ENCODE measurements at regions not wholly inside any gene's neighbourhood (a gene's known extent, or its start where the extent isn't known, plus 50 kb on each side); places are given as distances from the start of the nearest gene placed in this dataset.

DNA sequence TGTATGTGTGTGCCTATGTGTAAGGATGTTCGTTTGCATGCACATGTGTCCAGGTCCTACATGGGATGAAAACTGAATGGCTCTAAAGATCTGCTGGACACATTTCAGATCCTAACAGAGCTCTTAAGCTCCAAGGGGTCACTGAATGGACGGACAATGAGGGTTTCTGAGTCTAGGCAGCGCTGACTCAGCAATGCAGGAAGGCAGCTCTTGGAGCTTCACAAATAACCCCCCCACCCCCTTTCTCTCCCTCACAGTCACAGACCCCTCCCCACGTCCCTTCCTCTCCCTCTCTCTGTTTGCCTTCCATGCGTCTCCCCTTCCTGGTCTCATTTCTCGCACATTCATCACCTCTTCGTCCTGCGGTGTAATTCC is 369.8 kb downstream of the PREX1 start:
- ChIA-PET POLR2A (ENCODE audit: partially characterized antibody) (no interaction called here), CTCF (ENCODE audit: partially characterized antibody) (no interaction called here)
- Mint-ChIP-seq H3K27me3 (peaks cover 10 to 23% of the 10 kb centered on the region in 2 donors), H3K4me3 (no peak overlapping the region), H3K27ac (no peak overlapping the region), H3K9me3 (peaks cover 0 to 2% (median 0%) of the 10 kb centered on the region in 8 donors), H3K4me1 (no peaks in the 10 kb centered on the region), H3K36me3 (no peaks in the 10 kb centered on the region)
- intact Hi-C loops (cut with micrococcal nuclease) = no loop called here
- no peak overlapping the region for H3K27ac ChIP-seq (ENCODE audit: low read depth, low read length)
- DNase-seq = no peak
- no peaks in the 10 kb centered on the region for H3K27me3 ChIP-seq (ENCODE audit: insufficient read depth, low read length)
- no peak overlapping the region for H3K4me3 ChIP-seq (ENCODE audit: low read length in 2 of 2)
- H3K36me3 ChIP-seq (ENCODE audit: insufficient read depth, low read length) = no peaks in the 10 kb centered on the region
- no peaks in the 10 kb centered on the region for H3K9me3 ChIP-seq (ENCODE audit: control insufficient read depth in 1 of 2, low read length in 2 of 2)
- no peaks in the 10 kb centered on the region for H3K4me1 ChIP-seq (ENCODE audit: insufficient read depth, low read length)

DNA sequence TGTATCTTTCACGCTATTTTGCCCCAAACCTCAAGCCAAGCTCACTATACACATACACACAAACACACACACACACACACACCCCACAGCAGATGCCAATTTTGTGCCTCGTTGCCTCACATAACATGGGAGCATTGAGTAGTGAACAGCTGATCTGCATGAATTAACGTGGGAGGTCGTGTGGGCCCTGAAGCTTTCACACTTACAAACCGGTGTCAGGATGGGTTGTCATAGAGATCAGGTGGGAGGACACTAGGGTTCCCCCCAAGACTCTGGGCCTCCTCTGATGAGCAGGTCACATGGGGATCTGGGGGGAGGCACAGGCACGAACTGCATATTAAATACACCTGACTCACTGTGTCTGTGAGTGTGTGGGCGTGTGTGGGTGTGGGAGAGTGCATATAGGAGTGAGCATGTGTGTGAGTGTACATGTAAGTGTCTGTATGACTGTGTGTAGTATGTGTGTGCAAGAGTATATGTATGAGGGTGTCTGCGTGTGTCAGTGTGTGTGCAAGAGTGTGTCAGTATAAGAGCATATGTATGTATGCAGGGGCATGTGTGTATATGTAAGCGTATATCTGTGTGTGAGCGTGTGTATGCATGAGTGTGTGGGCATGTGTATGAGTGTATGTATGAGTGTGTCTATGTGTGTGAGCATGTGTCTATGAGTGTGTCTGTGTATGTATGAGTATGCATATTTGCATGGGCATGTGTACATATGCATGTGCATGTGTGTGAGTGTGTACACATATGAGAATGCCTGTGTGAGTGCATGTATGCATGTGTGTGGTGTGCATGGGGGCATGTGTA is 370.4 kb downstream of the PREX1 start:
- DNase-seq = no peak
- H3K27me3 Mint-ChIP-seq = peaks cover 7 to 19% of the 10 kb centered on the region in 2 donors

DNA sequence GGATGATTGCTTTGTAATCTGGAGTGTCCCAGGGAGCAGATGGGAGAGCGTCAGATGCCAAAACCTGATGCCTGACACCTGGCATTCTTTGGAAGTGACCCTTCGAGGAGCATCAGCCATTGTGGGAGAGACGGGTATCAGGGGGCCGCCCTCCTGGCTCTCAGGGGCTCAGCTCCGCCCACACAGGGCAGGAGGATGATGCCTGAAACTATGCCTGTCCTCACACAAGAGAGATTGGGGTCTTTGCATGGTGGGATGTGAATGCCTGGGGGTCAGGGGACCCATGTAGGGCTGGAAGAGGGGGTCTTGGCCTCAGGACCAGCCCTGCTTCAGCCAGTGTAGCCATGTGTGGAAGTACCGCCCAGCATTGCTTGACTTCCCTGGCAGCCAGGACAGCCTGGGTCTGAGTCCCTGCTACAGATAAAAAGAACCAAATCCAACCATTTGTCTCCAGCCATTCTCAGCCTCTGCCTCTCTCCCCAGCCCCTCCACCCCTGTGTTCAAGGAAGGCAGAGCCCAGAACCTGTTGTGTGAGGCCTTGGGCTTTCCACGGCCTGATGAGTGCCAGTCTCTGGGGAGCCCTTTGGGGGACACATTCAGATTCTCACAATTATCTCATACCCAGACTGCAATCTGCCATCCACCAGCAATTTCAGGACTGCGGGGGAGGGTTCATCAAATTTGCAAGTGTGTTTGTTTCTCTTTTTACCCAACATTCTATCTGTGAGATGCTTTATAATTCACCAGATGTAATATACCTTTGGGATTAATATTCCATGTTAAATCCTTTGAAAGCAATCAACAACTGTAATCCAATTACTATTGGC is 371.2 kb downstream of the PREX1 start:
- no peak overlapping the region for H3K27ac Mint-ChIP-seq
- no peaks in the 10 kb centered on the region for H3K4me1 Mint-ChIP-seq
- peaks cover 7 to 20% of the 10 kb centered on the region in 2 donors for H3K27me3 Mint-ChIP-seq
- Histone ChIP-seq H3K9me3 (ENCODE audit: control insufficient read depth in 1 of 2, low read length in 2 of 2) (no peaks in the 10 kb centered on the region), H3K27ac (ENCODE audit: low read depth, low read length) (no peak overlapping the region), H3K27me3 (ENCODE audit: insufficient read depth, low read length) (no peaks in the 10 kb centered on the region), H3K4me3 (ENCODE audit: low read length in 2 of 2) (no peak overlapping the region), H3K4me1 (ENCODE audit: insufficient read depth, low read length) (no peaks in the 10 kb centered on the region), H3K36me3 (ENCODE audit: insufficient read depth, low read length) (no peaks in the 10 kb centered on the region)
- no peak for DNase-seq
- H3K9me3 Mint-ChIP-seq = peaks cover 0 to 3% (median 0%) of the 10 kb centered on the region in 8 donors
- CTCF ChIA-PET (ENCODE audit: partially characterized antibody) = no interaction called here
- H3K4me3 Mint-ChIP-seq = no peak overlapping the region
- POLR2A ChIA-PET (ENCODE audit: partially characterized antibody) = no interaction called here
- intact Hi-C loops (cut with micrococcal nuclease) = no loop called here
- no peaks in the 10 kb centered on the region for H3K36me3 Mint-ChIP-seq

More for the DNA sequence above, 370.4 kb downstream of the PREX1 start:
- CTCF ChIA-PET (ENCODE audit: partially characterized antibody) = no interaction called here
- Histone ChIP-seq H3K4me1 (ENCODE audit: insufficient read depth, low read length) (no peaks in the 10 kb centered on the region), H3K27me3 (ENCODE audit: insufficient read depth, low read length) (no peaks in the 10 kb centered on the region), H3K36me3 (ENCODE audit: insufficient read depth, low read length) (no peaks in the 10 kb centered on the region), H3K9me3 (ENCODE audit: control insufficient read depth in 1 of 2, low read length in 2 of 2) (no peaks in the 10 kb centered on the region), H3K27ac (ENCODE audit: low read depth, low read length) (no peak overlapping the region), H3K4me3 (ENCODE audit: low read length in 2 of 2) (no peak overlapping the region)
- Mint-ChIP-seq H3K36me3 (no peaks in the 10 kb centered on the region), H3K4me1 (no peaks in the 10 kb centered on the region), H3K9me3 (peaks cover 0 to 2% (median 0%) of the 10 kb centered on the region in 8 donors), H3K4me3 (no peak overlapping the region), H3K27ac (no peak overlapping the region)
- intact Hi-C loops (cut with micrococcal nuclease) = no loop called here
- POLR2A ChIA-PET (ENCODE audit: partially characterized antibody) = no interaction called here

DNA sequence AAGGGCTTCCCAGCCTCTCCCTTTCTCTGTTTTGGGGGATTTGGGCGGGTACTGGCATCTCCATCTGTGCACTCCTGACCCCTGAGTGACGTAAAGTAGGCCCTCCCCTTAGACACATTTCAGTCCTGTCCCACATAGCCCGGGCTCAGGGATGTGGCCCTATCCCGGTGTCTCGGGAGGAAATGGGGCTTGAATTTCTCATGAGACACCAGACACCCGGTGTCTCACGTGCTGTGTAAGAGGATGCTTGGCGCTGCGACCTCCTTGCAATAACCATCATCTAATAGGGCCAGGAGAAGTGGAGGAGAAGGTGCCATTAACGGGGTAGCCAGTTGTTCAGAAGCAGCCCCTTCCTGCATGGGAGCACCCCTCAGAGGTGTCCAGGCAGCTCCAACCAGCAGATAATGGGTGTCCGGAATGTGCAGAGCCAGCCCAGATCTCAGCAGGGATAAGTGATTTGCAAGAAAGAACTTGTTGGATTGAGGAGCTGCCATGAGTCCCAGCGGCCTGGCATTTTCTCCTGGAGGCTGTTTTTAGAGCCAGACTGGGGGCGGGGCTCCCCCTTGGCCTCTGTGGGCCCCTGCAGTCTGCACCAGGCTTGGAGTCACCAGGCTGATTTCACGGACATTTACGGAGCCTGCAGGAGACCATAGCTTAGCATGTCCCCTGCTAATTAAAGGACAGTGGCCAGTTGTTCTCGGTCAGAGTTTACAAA is 372.0 kb downstream of the PREX1 start:
- Mint-ChIP-seq H3K4me3 (no peak overlapping the region), H3K4me1 (no peaks in the 10 kb centered on the region), H3K27ac (no peak overlapping the region), H3K36me3 (no peaks in the 10 kb centered on the region), H3K9me3 (peaks cover 0 to 3% (median 0%) of the 10 kb centered on the region in 8 donors), H3K27me3 (peaks cover 5 to 20% of the 10 kb centered on the region in 2 donors)
- Histone ChIP-seq H3K27me3 (ENCODE audit: insufficient read depth, low read length) (no peaks in the 10 kb centered on the region), H3K4me1 (ENCODE audit: insufficient read depth, low read length) (no peaks in the 10 kb centered on the region), H3K27ac (ENCODE audit: low read depth, low read length) (no peak overlapping the region), H3K4me3 (ENCODE audit: low read length in 2 of 2) (no peak overlapping the region), H3K36me3 (ENCODE audit: insufficient read depth, low read length) (no peaks in the 10 kb centered on the region), H3K9me3 (ENCODE audit: control insufficient read depth in 1 of 2, low read length in 2 of 2) (no peaks in the 10 kb centered on the region)
- POLR2A ChIA-PET (ENCODE audit: partially characterized antibody) = no interaction called here
- CTCF ChIA-PET (ENCODE audit: partially characterized antibody) = no interaction called here
- no peak for DNase-seq
- intact Hi-C loops (cut with micrococcal nuclease) = no loop called here

DNA sequence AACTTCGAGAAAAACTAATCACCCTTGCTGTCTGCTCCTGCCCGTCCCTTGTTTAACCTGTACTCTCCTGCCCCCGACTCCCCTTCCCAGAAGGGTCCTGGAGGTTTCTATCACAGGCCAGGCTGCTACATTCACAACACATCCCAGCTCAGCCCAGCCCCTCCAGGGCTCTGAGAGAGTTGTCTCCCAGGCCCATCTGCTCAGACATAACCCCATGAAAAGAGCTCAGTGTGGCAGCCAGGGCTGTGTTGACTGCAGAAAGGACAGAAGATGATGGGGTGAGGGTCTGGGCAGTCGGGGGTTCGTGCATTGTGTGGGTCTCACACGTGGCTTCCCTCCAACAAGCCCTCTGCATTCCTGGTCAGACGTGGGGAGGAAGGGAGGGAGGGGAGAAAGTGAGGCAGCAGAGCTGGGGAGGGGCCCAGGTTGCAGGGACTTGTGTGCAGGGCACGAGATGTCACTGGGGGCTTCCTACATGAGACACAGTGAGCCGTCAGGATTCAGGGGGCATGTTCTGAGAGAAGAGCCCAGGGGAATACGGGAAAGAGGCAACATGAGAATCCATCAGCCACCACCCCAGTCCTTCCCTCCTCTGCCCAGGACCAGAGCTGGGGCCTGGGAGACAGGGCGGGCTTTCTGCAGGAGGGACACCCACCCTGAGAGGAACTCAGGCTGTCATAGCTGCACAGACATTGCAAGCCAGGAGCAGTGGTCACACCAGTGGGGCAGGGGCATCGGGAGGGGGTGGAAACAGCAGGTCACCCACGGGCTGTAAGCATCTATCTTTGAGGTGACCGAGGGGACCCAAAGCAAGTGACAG is 372.9 kb downstream of the PREX1 start:
- H3K9me3 Mint-ChIP-seq = peaks cover 0 to 3% (median 0%) of the 10 kb centered on the region in 8 donors
- Histone ChIP-seq H3K4me1 (ENCODE audit: insufficient read depth, low read length) (no peaks in the 10 kb centered on the region), H3K27me3 (ENCODE audit: insufficient read depth, low read length) (no peaks in the 10 kb centered on the region), H3K4me3 (ENCODE audit: low read length in 2 of 2) (no peak overlapping the region), H3K27ac (ENCODE audit: low read depth, low read length) (no peak overlapping the region), H3K36me3 (ENCODE audit: insufficient read depth, low read length) (no peaks in the 10 kb centered on the region), H3K9me3 (ENCODE audit: control insufficient read depth in 1 of 2, low read length in 2 of 2) (no peaks in the 10 kb centered on the region)
- no peak for DNase-seq
- peaks cover 5 to 20% of the 10 kb centered on the region in 2 donors for H3K27me3 Mint-ChIP-seq
- no peaks in the 10 kb centered on the region for H3K4me1 Mint-ChIP-seq
- no peaks in the 10 kb centered on the region for H3K36me3 Mint-ChIP-seq
- CTCF ChIA-PET (ENCODE audit: partially characterized antibody) = no interaction called here
- H3K4me3 Mint-ChIP-seq = no peak overlapping the region
- intact Hi-C loops (cut with micrococcal nuclease) = no loop called here
- H3K27ac Mint-ChIP-seq = no peak overlapping the region
- POLR2A ChIA-PET (ENCODE audit: partially characterized antibody) = no interaction called here

DNA sequence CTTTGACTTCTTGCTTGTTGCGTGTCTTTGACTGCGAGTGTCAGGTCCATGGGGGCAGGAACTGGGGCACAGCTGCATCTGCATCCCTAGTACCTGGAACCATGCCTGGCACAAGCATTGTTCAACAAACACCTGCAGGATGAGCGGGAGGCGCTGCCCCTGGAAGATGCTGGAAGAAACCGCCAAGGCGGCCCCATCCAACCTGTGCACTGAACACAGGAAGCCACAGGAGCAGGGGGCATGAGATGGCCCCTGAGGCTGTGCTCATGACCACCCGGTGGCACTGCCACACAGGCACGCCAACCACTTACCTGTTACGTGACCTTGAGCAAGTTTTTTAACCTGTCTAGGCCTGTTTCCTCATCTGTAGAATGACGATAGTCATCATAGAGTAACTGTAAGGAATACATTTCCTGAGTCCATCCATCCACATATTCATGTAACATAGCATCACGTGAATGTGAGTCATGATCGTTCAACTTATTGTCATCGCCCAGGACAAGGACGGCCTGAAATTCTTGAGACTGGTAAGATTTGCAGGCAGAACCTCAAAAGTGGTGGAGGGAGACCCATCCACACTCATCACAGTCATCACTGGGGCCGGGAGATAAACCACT is 374.2 kb downstream of the PREX1 start:
- H3K36me3 Mint-ChIP-seq = no peaks in the 10 kb centered on the region
- no peaks in the 10 kb centered on the region for H3K4me1 Mint-ChIP-seq
- DNase-seq = no peak
- POLR2A ChIA-PET (ENCODE audit: partially characterized antibody) = no interaction called here
- H3K27me3 Mint-ChIP-seq = peaks cover 5 to 20% of the 10 kb centered on the region in 2 donors
- Histone ChIP-seq H3K27ac (ENCODE audit: low read depth, low read length) (no peak overlapping the region), H3K36me3 (ENCODE audit: insufficient read depth, low read length) (no peaks in the 10 kb centered on the region), H3K4me1 (ENCODE audit: insufficient read depth, low read length) (no peaks in the 10 kb centered on the region), H3K9me3 (ENCODE audit: control insufficient read depth in 1 of 2, low read length in 2 of 2) (no peaks in the 10 kb centered on the region), H3K27me3 (ENCODE audit: insufficient read depth, low read length) (no peaks in the 10 kb centered on the region), H3K4me3 (ENCODE audit: low read length in 2 of 2) (no peak overlapping the region)
- no peak overlapping the region for H3K27ac Mint-ChIP-seq
- intact Hi-C loops (cut with micrococcal nuclease) = no loop called here
- CTCF ChIA-PET (ENCODE audit: partially characterized antibody) = no interaction called here
- peaks cover 0 to 3% (median 0%) of the 10 kb centered on the region in 8 donors for H3K9me3 Mint-ChIP-seq
- H3K4me3 Mint-ChIP-seq = no peak overlapping the region
